Activated CD4-positive, alpha-beta T cell treated with anti-CD3 and anti-CD28 coated beads, Interleukin-2, amount 50 U/mL, for 1 hour (primary cell): ENCODE measurements at regions not wholly inside any gene's neighbourhood (a gene's known extent, or its start where the extent isn't known, plus 50 kb on each side); places are given as distances from the start of the nearest gene placed in this dataset.

ENCODE experiments used
- DNase-seq: peaks from one replicate; pipeline ENCODE4 v3.0.0-alpha.2; 2020

DNA sequence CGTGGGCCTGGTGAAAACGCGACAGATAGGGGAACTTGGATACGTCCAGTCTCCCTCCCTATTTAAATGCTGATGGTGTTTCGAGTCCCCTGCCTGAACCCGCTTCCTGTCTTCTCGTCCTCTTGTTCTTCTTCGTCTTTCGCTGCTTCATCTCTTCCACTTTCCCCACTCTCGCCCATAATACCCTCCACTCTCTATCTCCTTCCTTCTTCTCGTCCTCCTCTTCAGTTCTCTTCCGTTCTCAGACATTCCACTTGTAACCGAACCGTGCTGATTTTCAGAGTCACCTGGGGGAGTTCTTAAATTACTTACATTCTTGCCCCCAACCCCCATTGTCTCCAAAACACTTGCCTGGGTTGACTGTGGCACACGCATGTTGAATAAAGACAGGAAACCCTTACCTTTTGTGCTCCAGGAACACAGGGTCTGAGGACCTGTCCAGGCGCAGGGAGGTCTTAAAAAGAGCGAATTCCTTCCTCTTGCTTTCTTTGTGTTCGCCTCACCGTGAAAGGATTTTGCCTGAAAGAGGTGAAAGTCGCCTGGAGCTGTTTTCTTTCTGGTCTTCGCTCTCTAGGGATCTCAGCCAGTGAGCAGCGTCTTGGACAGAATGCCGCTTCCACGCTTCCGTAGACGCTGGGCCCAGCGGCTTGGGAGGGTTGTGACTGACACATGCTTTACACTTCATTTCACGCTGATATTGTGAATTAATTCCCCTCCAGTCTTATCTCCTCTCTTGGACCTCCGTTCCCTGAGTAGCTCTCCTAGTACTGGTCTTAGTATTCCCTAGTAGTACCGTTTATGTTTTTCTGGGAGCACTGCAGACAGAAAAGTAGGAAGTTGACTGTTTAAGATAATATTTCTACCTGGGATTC is 184.0 kb downstream of the GPX5 start:
- no peak for DNase-seq

DNA sequence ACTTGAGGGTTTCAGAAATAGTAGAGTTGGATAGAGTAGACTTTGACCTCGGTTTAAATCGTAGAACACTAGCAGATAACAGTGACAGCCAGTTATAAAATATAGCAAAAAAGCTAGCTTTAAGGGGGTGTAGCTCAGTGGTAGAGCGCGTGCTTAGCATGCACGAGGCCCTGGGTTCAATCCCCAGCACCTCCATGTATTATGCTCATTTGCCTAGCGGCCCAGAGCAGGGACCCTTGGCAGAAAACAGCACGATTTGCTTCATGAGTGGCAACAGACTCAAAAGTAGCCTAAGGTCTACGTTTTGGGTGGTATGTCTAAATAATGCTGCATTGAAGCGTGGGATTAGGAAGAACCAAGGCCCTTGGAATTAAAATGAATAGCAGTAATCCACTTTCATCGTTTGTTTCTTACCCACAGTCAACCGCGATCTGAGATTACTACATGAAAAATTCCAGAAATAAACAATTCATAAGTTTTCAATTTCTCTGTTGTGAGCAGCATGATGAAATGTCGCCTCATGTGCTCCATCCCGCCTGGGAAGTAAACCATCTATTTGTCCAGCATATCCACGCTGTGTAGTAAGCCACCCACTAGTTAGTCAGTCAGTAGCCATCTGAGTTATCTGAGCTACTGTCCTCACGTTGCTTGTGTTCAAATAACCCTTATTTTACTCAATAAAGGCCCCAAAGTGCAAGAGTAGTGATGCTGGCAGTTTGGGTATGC is 184.9 kb downstream of the GPX5 start:
- no peak for DNase-seq

DNA sequence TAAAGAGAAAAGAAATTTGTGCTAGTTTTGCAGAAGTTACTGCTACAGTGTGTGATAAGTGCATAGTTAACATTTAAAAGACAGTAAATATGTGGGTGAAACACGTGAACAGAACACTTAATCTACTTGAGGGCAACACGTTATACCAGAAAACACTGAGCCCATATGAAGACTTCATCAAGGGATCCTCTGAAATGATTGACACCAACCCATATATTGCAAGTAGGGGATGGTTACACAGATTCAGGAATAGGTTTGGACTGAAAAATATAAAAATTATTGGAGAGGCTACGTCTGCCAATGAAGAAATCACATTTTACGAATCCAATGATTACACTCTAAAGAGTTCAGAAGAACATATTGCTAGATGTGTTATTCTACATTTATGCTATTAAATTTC is 185.6 kb downstream of the GPX5 start:
- no peak for DNase-seq

DNA sequence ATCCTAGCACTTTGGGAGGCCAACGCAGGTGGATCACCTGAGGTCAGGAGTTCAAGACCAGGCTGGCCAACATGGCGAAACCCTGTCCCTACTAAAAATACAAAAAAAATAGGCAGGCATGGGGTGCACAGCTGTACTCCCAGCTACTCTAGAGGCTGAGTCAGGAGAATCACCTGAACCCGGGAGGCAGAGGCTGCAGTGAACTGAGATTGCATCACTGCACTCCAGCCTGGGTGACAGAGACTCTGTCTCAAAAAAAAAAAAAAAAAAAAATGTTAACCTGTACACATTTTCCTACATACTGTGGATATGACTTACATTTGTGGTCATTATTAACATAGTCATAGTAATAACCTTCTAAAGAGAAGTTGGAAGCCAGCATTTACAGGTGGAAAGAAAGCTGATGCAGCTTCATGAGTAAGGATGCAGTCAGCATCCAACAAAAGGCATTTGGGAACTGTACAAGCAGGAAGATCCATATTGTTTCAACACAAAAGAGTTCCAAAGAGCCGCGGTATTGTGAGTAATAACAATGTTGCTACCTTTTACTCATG is 186.2 kb downstream of the GPX5 start:
- no peak for DNase-seq

DNA sequence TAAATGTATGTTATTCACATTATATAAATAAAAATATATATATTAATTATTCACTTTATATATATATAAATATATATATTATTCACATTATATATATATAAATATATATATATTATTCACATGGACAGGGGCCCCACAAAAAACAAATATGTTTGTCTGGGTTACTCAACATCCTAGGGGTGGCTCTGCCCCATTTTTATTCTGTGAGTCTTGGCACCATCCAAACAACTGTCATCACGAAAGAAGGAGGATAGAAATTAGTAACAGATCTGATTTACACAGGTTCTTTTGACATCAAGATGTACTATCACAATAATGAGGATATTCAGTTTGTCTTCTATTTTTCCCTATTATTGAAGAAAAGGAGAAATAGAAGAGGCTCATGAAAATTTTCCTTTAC is 187.3 kb downstream of the GPX5 start:
- no peak for DNase-seq

DNA sequence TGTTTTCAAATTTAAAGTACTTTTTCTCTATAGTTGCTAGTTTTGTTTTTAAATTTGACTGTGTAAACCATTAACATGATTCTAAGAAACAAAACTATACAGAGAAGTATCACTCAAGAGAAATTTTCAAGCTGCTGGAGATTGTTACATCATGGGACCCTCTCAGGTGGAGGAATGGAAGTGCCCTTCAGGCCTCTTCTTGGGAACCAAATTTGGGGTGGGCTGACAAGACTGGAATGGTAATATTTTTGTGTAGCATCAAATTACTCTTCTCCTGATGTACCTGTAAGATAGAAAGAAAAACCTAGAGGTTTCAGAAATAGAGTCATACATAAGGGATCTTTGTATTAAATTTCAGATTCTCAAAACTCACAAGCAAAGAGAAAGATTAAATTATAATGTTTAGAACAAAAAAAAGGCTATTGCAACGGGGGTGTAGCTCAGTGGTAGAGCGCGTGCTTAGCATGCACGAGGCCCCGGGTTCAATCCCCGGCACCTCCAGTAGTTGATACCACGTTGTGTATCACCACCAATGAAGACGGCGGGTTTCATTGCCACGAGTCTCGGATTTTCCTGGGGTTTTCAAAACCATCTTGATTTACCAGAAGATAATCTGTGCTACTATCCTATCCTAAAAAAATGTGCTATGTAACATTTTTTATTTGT is 193.7 kb downstream of the GPX5 start:
- DNase-seq, result no peak

DNA sequence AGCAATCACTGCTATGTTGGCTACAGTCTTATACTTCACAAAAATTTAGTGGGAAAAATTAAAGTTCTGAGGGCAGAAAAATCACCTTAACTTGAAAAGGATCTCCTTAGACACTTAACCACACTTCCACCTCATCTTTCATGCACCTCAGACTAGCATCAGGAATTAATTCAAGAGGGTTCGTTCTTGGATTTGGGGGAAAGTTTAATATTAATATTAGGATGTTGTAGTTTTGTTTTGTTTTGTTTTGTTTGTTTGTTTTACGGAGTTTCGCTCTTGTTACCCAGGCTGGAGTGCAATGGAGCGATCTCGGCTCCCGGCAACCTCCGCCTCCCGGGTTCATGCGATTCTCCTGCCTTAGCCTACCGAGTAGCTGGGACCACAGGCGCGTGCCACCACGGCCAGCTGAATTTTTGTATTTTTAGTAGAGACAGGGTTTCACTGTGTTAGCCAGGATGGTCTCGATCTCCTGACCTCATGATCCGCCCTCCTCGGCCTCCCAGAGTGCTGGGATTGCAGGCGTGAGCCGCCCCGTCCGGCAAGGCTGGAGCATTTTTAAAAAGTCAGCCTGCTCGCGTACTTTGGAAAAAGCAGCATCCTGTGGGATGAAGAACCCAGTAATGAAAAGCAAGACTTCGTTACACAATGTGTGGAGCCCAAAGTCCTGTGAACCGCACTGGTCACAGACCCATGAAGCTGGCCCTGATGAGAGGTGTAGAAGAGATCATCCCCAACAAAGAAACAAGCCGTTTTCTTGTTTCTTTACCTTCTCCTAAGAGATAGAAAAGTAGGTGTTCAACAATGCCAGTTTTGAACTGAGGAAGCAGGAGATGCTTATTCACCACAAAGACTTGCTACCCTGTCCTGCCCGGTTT is 194.9 kb downstream of the GPX5 start:
- no peak for DNase-seq

DNA sequence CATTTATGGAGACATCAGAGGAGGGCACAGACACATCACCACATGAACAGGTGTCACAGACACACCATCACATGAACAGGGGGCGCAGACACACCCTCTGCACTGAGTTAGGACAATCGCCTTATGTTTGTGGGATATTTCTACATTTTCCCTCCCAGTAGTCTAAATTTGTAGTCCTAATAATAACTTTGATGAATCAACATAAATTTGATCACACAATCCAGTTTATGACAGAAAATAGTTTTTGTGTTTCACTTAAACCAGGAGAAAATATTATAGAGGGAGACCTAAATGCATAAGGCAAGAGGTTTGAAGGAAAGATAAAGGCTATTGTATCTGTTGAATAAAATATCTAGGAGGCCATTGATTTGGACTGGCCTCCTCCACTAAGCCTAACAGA is 195.7 kb downstream of the GPX5 start:
- DNase-seq, result no peak

DNA sequence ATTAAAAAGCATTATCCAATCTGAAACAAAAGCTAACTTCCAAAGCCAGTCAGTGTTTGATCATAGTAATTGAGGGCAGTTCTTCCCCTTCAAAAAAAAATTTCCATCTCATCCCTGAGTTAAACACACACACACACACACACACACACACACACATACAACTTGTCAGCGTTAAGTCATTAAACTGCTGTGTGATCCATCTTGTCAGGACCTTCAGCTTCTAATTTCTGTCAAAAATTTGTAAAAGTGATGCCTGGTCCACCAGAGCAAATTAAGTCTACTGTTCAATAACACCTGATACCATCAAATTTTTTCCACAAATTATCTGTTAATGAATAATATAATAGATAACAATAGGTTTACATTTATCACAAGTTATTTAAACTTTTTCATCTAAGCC is 198.7 kb downstream of the GPX5 start:
- no peak for DNase-seq

DNA sequence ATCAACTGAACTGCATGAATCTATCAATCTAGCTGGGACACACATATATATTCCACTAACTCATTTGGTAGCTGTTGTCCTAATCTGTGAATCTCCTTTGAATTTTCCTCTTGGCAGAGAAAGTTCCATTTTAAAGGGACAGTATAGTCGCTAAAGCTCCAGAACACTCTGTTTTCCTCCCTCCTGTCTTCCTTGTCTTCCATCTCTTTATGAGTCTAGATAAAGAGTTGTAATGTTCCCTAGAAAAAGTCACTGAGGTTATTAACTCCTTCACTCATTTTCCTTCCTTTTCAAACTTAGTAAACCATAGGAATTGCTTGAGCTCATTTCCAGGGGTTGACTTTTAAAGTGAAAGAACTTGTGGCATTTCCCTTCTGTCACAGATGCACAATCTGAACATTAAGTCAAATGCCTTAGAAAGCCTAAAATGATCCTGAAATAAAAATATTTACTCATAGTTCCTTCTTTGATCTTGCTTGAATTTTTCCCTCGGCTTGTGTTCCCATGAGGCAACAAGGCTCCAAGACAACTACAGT is 198.4 kb downstream of the TRIM27 start:
- no peak for DNase-seq

DNA sequence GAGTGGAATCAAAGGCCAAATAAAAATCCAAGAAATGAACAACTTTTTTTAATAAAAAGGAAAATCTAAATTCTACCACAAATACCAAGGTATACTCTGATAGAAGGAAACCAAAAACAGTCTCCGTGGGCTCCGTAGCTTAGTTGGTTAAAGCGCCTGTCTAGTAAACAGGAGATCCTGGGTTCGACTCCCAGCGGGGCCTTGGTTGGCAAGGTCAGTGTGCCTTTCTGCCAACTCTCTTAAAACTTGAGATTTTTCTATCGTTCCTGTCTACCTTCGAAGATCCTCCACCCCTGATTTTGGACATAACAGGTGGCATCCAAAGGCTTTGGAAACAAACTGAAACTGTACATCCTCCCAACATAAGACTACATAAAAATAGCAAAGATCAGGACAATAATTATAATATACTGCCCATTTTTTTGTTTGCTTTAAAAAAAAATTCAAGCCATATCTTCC is 197.9 kb downstream of the TRIM27 start:
- DNase-seq, result no peak

DNA sequence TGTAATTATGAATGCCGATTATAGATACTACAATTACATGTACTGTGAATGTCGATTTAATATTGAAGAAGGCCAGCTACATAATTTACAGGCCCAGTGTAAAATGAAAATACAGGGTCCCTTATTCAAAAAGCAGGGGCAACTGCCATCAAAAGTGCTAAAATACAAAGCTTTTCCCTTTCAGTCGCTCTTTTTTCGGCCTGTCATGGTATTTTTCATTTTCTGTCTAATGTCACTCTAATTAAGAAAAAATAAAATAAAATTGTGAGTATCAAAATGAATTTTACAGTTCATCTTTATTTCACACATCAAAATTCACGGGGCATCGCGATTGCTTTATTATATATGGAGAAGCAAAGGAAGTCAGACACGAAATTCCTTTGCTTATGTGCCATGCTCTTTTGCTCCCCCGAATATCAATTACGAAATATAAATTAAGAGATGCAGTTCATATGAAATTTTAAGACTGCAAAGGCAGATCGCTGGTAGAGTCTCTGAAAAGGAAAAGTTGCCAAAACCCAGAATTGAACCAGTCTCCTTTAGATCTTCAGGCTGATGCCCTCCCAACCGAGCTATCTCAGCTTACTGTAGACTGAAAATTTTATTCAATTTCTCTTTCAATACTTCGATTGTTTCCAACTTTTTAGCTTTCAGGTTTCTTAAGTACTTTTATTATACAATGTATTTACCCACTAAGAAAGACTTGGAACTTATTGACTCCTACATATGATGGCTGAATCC is 197.0 kb downstream of the TRIM27 start:
- no peak for DNase-seq

DNA sequence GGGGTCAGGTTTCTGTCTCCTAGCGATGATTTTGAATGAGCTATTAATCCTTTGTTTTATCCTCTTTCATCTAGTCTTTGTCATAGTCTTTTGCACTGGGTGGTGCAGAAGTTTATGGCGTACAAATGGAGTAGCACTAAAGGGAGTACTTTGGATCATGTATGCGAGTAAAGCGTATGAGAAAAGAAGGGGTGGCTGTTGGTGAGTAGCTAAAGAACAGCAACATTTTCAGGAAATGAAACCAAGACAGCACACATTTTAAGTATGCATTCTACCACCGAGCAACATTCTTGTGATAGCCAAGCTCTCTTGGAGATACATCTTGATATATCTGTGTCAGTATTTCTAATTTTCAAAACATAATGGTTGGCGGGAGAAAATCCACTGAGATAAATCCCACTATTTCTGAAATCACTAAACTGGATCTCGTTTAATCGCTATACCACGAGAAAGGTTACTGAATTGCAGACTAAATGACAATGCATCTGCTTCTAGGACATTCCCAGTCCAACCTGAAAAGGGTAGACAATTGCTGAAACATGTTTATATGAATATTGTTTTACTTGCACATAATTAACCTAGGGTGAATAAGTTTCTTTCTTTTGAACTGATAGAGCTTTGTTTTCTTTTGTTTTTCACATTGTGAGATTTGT is 196.1 kb downstream of the TRIM27 start:
- DNase-seq, result no peak

DNA sequence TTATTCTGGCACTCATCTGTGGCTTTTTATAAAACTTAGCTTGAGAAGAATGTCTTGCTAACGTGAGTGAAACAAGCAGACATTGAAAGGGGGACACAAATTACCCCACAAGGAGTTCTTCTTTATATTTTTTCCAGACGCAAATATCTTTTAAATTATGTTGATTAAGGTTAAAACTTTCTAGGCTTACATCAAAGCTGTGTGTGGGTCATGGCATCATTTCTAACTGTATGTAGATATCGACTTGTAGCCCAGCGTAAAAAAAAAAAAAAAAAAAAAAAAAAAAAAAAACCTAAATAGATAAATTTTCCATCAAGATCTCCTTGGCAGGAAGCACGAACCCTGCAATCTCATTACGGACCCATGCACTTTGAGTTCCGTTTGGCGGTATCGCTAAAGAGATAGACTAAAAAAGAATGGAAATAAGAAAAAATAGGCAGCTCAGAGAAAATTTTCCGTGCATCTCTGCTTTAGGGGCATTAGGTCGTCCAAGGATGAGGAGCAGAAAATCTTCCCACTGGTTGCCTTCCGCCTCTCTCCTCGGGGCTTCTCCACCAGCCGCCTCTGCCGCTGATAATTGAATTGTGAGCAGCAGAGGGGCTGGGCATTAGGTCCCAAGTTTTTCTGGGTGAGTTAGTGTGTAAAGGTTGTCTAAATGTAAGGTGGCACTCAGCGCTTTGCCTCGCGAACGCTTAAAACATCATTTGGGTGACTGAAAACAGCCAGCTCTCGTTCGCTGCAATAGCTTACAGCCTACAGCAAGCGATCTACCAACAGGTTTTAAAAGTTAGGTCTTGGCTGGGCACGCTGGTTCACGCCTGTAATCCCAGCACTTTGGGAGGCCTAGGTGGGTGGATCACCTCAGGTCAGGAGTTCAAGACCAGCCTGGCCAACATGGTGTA is 194.0 kb downstream of the TRIM27 start:
- DNase-seq, result no peak

DNA sequence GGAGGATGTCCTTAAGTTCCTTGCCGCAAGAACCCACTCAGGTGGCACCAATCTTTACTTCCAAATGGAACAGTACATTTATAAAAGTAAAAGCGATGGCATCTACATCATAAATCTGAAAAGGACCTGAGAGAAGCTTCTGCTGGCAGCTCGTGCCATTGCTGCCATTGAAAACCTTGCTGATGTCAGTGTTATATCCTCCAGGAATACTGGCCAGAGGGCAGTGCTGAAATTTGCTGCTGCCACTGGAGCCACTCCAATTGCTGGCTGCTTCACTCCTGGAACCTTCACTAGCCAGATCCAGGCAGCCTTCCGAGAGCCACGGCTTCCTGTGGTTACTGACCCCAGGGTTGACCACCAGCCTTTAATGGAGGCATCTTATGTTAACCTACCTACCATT is 191.7 kb downstream of the TRIM27 start:
- DNase-seq, result no peak

DNA sequence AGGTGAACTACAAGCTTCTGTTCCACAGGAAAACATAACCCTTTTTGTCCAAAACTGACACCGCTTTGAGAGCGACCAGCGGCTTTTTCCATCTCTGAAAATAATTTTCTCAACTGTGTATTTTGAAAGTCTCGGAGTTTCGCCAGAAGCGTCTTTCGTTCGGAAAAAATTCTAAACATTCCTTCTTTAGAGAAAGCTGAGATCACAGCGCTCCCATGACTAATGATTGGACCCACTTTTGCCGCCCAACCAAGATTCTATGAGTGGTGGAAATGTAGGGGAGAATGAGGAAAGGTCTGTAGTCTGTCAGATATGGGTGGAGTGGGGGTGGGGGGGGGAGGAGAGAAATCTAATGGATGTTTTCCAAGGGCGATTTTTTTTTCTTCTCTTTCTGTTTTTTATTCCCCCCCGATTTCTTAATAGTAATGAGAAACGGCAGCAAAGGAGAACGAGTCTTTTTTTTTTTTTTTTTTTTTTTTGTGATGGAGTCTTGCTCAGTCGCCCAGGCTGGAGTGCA is 189.3 kb downstream of the TRIM27 start:
- DNase-seq, result no peak

DNA sequence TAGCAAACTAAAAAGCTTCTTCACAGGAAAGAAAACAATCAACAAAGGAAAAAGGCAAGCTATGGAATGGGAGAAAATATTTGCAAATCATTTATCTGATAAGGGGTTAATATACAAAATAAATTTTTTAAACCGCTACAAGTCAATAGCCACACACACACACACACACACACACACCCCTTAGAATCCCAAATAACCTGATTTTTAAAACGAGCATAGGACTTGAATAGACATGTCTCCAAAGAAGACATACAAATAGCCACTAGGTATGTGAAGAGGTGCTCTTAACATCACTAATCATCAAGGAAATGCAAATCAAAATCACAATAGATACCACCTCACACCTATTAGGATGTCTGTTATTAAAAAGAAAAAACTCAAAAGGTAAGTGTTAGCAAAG is 187.7 kb downstream of the TRIM27 start:
- DNase-seq, result no peak

DNA sequence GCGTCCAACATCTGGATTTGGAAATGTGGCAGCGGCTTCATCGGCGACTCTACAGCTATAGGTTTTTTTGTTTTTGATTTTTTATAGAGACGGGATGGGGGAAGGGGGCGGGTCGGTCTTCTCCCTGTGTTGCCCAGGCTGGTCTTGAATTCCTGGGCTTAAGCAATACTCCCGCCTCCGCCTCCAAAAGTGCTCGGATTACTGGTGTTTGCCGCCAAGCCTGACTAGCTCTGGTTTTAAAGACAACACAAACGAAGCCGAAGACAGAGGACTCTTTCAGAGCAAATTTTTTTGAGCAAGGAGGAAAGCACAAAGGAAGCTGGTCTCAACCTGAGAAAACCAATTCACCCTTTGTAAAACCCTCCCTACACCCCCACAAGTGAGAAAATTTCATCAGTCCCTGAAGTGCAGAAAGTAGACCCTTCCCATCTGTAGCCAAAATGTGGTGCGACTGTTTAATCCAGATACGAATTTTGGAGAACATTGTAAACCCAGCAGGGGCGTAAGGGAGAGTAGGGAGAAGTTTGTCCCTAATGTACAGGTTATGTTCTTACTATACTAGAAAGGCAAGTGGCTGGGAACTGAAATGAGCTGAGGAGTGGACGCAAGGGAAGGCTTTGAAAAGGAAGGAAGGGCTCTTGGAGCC is 185.9 kb downstream of the TRIM27 start:
- no peak for DNase-seq

DNA sequence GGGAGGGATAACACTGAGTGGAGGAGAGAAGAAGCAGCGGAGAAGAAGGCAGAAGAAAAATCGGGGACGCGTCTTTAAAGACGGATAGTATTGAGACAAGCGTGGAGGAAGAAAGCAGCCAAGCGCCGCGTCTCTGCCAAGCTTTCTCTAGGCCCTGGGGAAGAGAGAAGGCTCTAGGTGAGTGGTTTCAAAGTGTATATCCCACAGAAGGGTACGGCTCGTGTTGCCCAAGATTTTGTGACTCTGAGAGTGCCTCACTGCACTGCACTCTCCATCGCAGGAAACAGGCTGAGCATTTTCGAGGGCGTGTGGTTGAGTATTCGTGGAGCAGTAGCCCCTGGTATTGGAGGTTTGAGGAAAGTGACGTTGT is 185.4 kb downstream of the TRIM27 start:
- DNase-seq, result no peak
